ENCODE measurements at regions not wholly inside any gene's neighbourhood (a gene's known extent, or its start where the extent isn't known, plus 50 kb on each side); places are given as distances from the start of the nearest gene placed in this dataset.

DNA sequence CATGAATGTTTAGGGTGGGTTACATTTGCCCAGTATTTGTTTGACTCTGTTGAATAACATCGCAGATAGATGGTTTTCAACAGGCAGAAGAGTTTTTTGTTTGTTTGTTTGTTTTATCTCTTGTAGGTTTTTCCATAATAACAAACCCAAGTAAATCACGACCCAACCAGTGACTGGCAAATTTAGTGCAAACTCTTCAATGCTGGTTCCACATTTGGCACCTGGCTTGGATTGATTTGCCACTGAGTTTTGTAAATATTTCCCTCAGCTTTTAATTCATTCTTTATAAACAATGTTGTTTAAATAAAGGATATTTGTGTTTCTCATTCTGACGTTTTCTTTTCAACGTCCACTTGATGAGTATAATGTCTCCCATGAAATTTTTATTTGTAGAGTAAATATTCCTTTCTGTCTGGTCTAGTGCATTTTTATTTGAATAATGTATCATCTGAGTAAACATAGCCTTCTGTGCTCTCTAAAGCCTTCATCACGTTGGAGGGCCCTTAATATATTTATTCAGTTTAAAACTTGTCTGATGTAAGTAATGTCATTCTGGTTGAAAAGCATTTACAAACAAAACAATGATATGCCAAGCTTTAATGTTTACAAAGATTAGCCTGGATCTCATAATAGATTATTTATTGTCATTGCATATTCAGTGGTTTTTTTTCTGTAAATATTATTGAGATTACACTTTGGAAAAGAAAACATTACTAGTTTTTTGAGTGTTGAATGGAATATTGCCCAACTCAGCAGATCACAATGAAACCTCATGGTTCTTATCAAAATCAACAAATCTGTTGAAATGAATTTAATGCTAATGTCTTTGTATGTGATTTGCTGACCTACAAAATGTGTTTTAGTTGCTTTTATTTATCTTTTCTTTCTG lies 90.4 kb upstream of the PEG3 start:
- TF ChIP-seq, protein P1, sequence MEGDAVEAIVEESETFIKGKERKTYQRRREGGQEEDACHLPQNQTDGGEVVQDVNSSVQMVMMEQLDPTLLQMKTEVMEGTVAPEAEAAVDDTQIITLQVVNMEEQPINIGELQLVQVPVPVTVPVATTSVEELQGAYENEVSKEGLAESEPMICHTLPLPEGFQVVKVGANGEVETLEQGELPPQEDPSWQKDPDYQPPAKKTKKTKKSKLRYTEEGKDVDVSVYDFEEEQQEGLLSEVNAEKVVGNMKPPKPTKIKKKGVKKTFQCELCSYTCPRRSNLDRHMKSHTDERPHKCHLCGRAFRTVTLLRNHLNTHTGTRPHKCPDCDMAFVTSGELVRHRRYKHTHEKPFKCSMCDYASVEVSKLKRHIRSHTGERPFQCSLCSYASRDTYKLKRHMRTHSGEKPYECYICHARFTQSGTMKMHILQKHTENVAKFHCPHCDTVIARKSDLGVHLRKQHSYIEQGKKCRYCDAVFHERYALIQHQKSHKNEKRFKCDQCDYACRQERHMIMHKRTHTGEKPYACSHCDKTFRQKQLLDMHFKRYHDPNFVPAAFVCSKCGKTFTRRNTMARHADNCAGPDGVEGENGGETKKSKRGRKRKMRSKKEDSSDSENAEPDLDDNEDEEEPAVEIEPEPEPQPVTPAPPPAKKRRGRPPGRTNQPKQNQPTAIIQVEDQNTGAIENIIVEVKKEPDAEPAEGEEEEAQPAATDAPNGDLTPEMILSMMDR (IDR thresholded peaks at IDR 0.05; ENCODE audit: insufficient read depth, low read length) = no peak
- TF ChIP-seq POLR2AphosphoS5 (IDR thresholded peaks at IDR 0.05; ENCODE audit: low read depth) (no peak), GABPA (IDR thresholded peaks at IDR 0.05; ENCODE audit: low read depth) (no peak), SPI1 (IDR thresholded peaks at IDR 0.05; ENCODE audit: borderline replicate concordance, low read depth) (no peak)
